Small intestine (tissue), 7 donors: ENCODE measurements at regions not wholly inside any gene's neighbourhood (a gene's known extent, or its start where the extent isn't known, plus 50 kb on each side); places are given as distances from the start of the nearest gene placed in this dataset.

Experiments used
- DNase-seq, 2 donors: peaks; one replicate each; pipeline versions ENCODE4 v3.0.0 to v3.0.0-alpha.2; 2013
- FAIRE-seq: peaks from 2 replicates; lab custom pipeline; 2012; peaks lifted over from hg19 to GRCh38; lab: Jason Lieb, UNC
- H3K27ac ChIP-seq, 3 donors: one replicate each; pipeline ENCODE4 v1.5.1; 2013; ENCODE audit warnings: low read length in 2 of 3, mild to moderate bottlenecking in 2 of 3, control low read depth in 1 of 3, inconsistent platforms in 1 of 3, low read depth in 1 of 3, moderate library complexity in 1 of 3
- H3K27me3 ChIP-seq, 3 donors: one replicate each; pipeline ENCODE4 v1.6.1; 2013; ENCODE audit warnings: low read length in 3 of 3, inconsistent platforms in 1 of 3; ENCODE audit not compliant: control insufficient read depth in 3 of 3, insufficient read depth in 3 of 3
- H3K36me3 ChIP-seq, 3 donors: one replicate each; pipeline ENCODE4 v1.6.1; 2013; ENCODE audit warnings: low read length in 3 of 3, inconsistent platforms in 1 of 3, low read depth in 1 of 3, mild to moderate bottlenecking in 1 of 3, moderate library complexity in 1 of 3; ENCODE audit not compliant: control insufficient read depth in 3 of 3, insufficient read depth in 2 of 3
- H3K4me1 ChIP-seq, 3 donors: one replicate each; pipeline ENCODE4 v1.6.1; 2013; ENCODE audit warnings: low read length in 2 of 3, inconsistent platforms in 1 of 3, low read depth in 1 of 3, mild to moderate bottlenecking in 1 of 3, moderate library complexity in 1 of 3; ENCODE audit not compliant: control insufficient read depth in 3 of 3, insufficient read depth in 2 of 3
- H3K4me3 ChIP-seq, 3 donors: one replicate each; pipeline ENCODE4 v1.5.1; 2013; ENCODE audit warnings: low read length in 3 of 3, control low read depth in 1 of 3, inconsistent platforms in 1 of 3, low read depth in 1 of 3, mild to moderate bottlenecking in 1 of 3, moderate library complexity in 1 of 3
- H3K9me3 ChIP-seq, 2 donors: one replicate each; pipeline ENCODE4 v1.6.1; 2013; ENCODE audit warnings: low read depth in 1 of 2, low read length in 1 of 2; ENCODE audit not compliant: control insufficient read depth in 2 of 2, insufficient read depth in 1 of 2
- WGBS, 3 donors: extraction: QIAGEN DNeasy Blood & Tissue Kit; methylation state at CpG; one replicate each; pipeline ENCODE4 v1.1.7; 2013; 5-methylcytosine and 5-hydroxymethylcytosine counted together
- donor health status: healthy with polysubstance abuse.
- donor health status: control.
- donor health status: control.
- donor health status: Bipolar disorder and iron deficiency.
- donor health status: healthy.

DNA sequence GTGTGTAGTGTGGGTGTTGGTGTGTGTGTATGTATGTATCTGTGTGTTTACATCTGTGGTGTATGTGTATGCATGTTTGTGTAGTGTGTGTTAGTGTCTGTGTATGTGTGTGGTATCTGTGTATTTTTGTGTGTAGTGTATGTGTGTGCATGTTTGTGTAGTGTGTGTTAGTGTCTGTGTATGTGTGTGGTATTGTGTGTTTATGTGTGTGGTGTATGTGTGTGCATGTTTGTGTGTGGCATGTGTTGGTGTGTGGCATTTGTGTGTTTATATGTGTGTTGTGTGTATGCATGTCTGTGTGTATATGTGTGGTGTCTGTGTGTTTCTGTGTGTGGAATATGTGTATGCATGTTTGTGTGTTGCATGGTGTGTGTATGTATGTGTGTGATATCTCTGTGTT lies 96.4 kb downstream of the CMPK2 start:
- H3K9me3 ChIP-seq: no peaks in the 10 kb centered on the region
- H3K4me1 ChIP-seq: peaks cover 0 to 3% (median 0%) of the 10 kb centered on the region in 3 donors
- no peak overlapping the region for H3K27ac ChIP-seq
- no peak for FAIRE-seq
- H3K36me3 ChIP-seq: no peaks in the 10 kb centered on the region
- no peak overlapping the region for H3K4me3 ChIP-seq
- no peak for DNase-seq
- H3K27me3 ChIP-seq: peaks cover 0 to 2% (median 0%) of the 10 kb centered on the region in 3 donors

DNA sequence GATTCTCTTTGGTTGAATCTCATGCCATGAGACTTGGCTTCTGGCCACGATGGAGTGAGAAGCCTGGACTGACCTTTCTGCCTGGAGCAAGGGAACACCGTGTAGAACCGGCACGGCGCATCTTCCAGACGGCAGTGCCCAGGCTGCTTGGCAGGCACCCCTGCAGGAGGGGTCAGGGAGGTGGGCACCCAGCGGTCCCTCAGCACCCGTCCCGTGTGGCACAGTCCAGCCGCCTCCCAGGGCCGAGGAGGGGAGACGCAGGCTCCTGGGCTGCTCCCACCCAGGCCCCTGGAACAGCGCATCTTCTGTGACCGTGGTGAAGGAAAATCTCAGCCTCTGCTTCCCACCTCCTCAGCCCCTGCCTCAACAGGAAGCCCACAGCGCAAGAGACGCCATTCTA lies 95.7 kb downstream of the CMPK2 start:
- FAIRE-seq (no peak), DNase-seq (no peak)
- Histone ChIP-seq H3K27me3 (peaks cover 0 to 2% (median 0%) of the 10 kb centered on the region in 3 donors), H3K9me3 (no peaks in the 10 kb centered on the region), H3K36me3 (no peaks in the 10 kb centered on the region), H3K27ac (no peak overlapping the region), H3K4me3 (no peak overlapping the region), H3K4me1 (peaks cover 0 to 3% (median 0%) of the 10 kb centered on the region in 3 donors)
- 80 to 87% (median 83%) methylated on average over 16 of the region's 16 CpGs for WGBS, 3 donors

DNA sequence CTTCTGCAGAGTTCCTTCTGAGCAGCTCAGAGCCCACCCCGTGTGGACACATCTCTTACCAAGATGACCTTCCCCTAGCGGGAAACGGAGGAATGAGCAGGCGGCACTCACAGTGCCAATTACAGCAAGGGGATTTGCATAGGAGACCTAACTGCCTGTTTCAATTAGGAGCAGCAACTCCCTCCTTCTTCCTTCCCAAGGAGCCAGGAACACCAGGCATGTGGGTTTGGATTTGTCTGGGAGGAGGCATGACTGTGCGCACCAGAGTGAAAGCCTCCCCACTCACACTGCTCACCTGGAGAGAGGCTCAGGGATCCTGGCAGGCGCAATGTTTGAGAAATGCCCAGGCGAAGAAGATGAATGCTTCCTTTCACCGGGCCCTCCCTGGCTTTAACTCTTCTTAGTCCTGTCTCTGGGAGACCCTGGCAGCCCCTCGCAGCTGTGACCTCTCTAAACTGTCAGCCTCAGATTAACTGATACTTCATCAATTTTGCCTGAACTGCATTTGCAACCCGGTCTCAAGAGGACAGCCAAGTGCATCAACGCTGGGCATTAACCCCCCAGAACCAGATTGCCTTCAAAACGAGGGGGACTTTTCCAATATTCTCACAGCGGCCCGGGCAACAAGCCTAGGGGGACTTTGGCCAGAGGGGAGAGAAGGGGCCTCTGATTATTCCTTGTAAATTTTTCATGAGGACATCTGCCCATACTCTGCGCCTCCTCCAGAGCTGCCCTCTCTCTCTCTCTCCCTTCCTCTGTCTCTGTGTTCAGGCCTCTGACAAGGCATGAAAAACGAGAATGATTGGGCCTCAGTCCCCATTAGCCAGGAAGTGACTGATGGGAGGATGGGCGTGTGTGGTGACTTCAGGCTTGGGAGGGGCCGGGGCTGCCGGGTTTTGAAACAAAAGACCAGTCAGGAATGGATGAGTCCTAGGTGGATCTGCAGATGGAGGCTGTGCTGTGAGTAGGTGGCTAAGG lies 93.8 kb downstream of the CMPK2 start:
- Histone ChIP-seq H3K4me1 (peaks cover 0 to 3% (median 0%) of the 10 kb centered on the region in 3 donors), H3K9me3 (no peaks in the 10 kb centered on the region), H3K27me3 (peaks cover 0 to 2% (median 0%) of the 10 kb centered on the region in 3 donors), H3K27ac (no peak overlapping the region), H3K36me3 (no peaks in the 10 kb centered on the region), H3K4me3 (no peak overlapping the region)
- FAIRE-seq (no peak), DNase-seq (no peak)
- WGBS, 3 donors: 51 to 62% (median 53%) methylated on average over 19 of the region's 19 CpGs

DNA sequence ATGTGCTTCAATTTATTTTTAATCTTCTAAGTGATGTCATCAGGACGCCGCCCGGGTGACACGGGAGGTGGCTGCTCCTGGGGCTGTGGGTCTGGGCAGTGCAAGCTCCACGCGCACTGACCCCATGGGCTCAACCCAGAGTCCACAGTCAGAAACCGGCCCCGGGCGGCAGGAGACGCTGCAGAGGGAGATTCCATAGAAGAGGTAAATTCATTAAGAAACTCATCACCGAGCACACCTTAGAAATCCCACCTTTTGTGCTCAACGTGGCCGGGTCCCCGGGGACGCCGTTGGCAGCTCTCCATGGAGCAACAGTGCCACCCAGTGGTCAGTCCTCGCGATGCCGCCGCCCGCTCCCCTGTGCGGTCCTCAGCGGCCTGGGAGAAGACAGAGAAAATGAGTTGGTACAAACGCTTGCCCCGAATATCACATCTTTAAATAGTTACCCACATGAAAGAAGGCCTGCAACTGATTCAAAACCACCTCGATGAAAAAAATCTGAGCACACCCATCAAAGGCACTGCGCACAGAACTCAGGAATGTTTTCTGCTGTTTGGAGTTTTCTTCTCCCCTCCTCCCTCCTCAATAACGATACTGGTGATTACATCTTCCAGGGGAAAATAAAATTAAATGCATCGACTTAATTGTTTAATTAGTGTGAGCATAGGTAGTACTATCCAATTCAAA lies 92.6 kb downstream of the CMPK2 start:
- peaks cover 0 to 3% (median 0%) of the 10 kb centered on the region in 3 donors for H3K4me1 ChIP-seq
- no peak overlapping the region for H3K27ac ChIP-seq
- peaks cover 0 to 2% (median 0%) of the 10 kb centered on the region in 3 donors for H3K27me3 ChIP-seq
- FAIRE-seq (no peak), DNase-seq (peak; percentile 34 to 67)
- H3K36me3 ChIP-seq: no peaks in the 10 kb centered on the region
- H3K4me3 ChIP-seq: peak overlapping the region in 1 of 3 donors; percentile 30
- 5 to 11% (median 7%) methylated on average over 29 of the region's 29 CpGs for WGBS, 3 donors
- no peaks in the 10 kb centered on the region for H3K9me3 ChIP-seq

DNA sequence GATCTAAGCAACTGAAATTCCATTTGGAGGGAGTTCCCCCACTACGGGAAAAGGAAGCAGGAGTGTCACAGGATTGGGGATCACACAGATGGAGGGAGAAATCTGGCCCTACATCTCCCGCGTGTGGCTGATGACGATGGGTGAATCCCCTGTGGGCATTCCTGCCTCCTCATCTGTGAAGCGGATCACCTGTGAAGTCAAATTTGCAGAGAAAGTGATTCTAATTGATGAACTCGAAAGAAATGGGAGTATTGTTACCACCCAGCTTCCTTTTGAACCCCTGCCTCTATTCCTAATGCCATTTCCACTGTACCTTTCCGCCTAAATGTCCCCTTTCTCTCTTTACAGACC lies 92.0 kb downstream of the CMPK2 start:
- Histone ChIP-seq H3K36me3 (no peaks in the 10 kb centered on the region), H3K4me1 (peaks cover 0 to 3% (median 0%) of the 10 kb centered on the region in 3 donors), H3K4me3 (no peak overlapping the region), H3K27ac (no peak overlapping the region), H3K27me3 (peaks cover 0 to 2% (median 0%) of the 10 kb centered on the region in 3 donors), H3K9me3 (no peaks in the 10 kb centered on the region)
- DNase-seq (no peak), FAIRE-seq (no peak)
- 64 to 73% (median 71%) methylated on average over 7 of the region's 7 CpGs for WGBS, 3 donors

DNA sequence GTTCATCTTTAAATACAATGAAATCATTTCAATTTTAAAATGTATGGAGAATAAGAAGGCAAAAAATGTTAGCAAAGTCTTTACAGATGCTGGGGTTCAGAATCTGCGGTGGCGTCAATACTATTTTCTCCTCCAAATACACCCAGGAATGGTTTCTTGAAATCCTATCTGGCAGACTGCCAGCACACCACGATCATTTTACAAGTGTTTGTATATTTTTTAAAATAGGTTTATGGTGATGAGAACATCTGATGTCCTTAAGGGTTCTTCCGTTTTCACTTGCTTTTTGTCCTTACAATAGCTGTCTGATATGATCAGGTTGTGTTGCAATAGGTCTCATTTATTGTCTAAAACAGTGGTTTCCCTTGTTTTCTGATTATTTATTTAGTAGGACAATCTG lies 89.6 kb downstream of the CMPK2 start:
- Histone ChIP-seq H3K27me3 (peaks cover 0 to 2% (median 0%) of the 10 kb centered on the region in 3 donors), H3K27ac (no peak overlapping the region), H3K36me3 (no peaks in the 10 kb centered on the region), H3K4me1 (peaks cover 0 to 3% (median 3%) of the 10 kb centered on the region in 3 donors), H3K9me3 (no peaks in the 10 kb centered on the region), H3K4me3 (no peak overlapping the region)
- WGBS, 3 donors: 57 to 68% (median 59%) methylated on average over 4 of the region's 4 CpGs
- no peak for FAIRE-seq
- no peak for DNase-seq

DNA sequence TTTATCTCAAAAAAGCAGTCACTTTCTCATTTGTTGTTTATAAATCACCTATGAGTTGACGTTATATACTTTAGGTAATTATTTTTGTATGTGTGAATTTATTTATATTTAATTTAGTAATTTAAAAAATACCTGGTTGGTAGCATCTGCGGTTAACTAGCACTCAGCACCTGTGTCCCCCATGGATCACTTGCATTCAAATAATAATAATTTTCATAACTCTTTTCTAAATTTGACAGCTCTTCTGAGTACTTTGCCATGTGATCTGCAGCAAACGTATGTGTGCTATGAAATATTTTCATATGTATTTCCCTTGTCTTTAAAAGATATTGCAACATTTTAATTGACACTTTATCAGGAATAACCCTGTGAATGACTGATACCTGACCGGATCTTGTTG lies 88.1 kb downstream of the CMPK2 start:
- Histone ChIP-seq H3K4me3 (no peak overlapping the region), H3K36me3 (no peaks in the 10 kb centered on the region), H3K4me1 (peaks cover 0 to 3% (median 3%) of the 10 kb centered on the region in 3 donors), H3K27me3 (peaks cover 0 to under 1% (median 0%) of the 10 kb centered on the region in 3 donors), H3K27ac (no peak overlapping the region), H3K9me3 (no peaks in the 10 kb centered on the region)
- 61 to 81% (median 66%) methylated on average over 4 of the region's 4 CpGs for WGBS, 3 donors
- DNase-seq (no peak), FAIRE-seq (no peak)

DNA sequence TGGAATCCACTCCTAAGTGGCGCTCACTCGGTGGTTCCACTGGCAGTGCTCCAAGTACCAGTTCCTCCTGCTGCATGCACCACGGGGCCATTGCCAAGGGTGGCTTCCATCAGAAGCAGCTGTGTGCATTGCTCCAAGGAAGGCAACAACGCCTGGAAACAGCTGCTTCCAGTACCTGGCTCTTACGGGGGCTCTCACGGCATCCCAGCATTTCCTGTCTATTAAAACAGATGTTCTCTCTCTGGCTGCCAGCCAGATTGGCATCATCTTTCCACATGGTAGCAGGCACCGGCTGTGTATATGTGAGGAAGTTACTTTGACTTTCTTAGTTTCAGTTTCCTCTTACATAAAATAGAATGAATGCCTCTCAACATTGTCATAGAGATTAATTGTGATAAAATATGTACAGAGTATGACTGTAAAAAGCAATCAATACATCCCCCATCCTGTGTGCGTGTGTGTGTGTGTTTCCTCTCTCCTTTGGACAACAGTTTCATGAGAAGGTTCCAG lies 84.9 kb downstream of the CMPK2 start:
- Histone ChIP-seq H3K9me3 (no peaks in the 10 kb centered on the region), H3K4me3 (no peak overlapping the region), H3K4me1 (peaks cover 0 to 3% (median 0%) of the 10 kb centered on the region in 3 donors), H3K36me3 (no peaks in the 10 kb centered on the region), H3K27ac (no peak overlapping the region), H3K27me3 (peaks cover 0 to 4% (median 0%) of the 10 kb centered on the region in 3 donors)
- FAIRE-seq (no peak), DNase-seq (peak; percentile 6 to 44)
- WGBS, 3 donors: 14 to 18% (median 15%) methylated on average over 8 of the region's 8 CpGs
